HAP-1 (cell line): ENCODE measurements at regions not wholly inside any gene's neighbourhood (a gene's known extent, or its start where the extent isn't known, plus 50 kb on each side); places are given as distances from the start of the nearest gene placed in this dataset.

ENCODE experiments used
- DNase-seq, 2 experiments: peaks; one replicate each; pipeline ENCODE4 v3.0.0-alpha.2; 2016 to 2020; ENCODE audit warnings: low spot score in 2 of 2
- H3K27me3 ChIP-seq: fragments of 250-450 bp; sonication (Bioruptor Pico); 2 replicates; pipeline ENCODE4 v1.5.1; 2020; ENCODE audit warnings: low read depth, mild to moderate bottlenecking, moderate library complexity
- H3K36me3 ChIP-seq: fragments of 250-450 bp; sonication (Bioruptor Pico); replicated peaks from 2 replicates; pipeline ENCODE4 v1.5.1; 2020; ENCODE audit warnings: mild to moderate bottlenecking
- H3K4me1 ChIP-seq: fragments of 250-450 bp; sonication (Bioruptor Pico); 2 replicates; pipeline ENCODE4 v1.5.1; 2020; ENCODE audit warnings: mild to moderate bottlenecking
- H3K4me3 ChIP-seq: fragments of 250-450 bp; sonication (Bioruptor Pico); 2 replicates; pipeline ENCODE4 v1.5.1; 2020; ENCODE audit warnings: mild to moderate bottlenecking, moderate library complexity
- H3K9me3 ChIP-seq: fragments of 250-450 bp; sonication (Bioruptor Pico); 2 replicates; pipeline ENCODE4 v1.5.1; 2020; ENCODE audit warnings: mild to moderate bottlenecking, moderate library complexity
- in situ Hi-C: fragments of 300-500 bp; cut with MboI; formaldehyde crosslinking; loops from 3 replicates; pipeline ENCODE4 v1.14.3; 2020; ENCODE audit warnings: low sequenced_read_pairs, inconsistent platforms, mixed read lengths

GRCh38 chr3:174336784-174337183 lies 522.4 kb upstream of the NAALADL2 start:
- Histone ChIP-seq H3K36me3 (no peaks in the 10 kb centered on the region), H3K4me3 (no peak overlapping the region), H3K9me3 (no peaks in the 10 kb centered on the region), H3K4me1 (peaks cover 4% of the 10 kb centered on the region), H3K27me3 (no peaks in the 10 kb centered on the region)
- no peak for DNase-seq
- in situ Hi-C loops = no loop called here

GRCh38 chr3:174337227-174337626 lies 521.9 kb upstream of the NAALADL2 start:
- no peaks in the 10 kb centered on the region for H3K4me1 ChIP-seq
- no peaks in the 10 kb centered on the region for H3K9me3 ChIP-seq
- H3K4me3 ChIP-seq = no peak overlapping the region
- no peaks in the 10 kb centered on the region for H3K36me3 ChIP-seq
- in situ Hi-C loops = no loop called here
- DNase-seq = no peak
- H3K27me3 ChIP-seq = no peaks in the 10 kb centered on the region

GRCh38 chr3:174340624-174341587 lies 518.2 kb upstream of the NAALADL2 start:
- in situ Hi-C loops = no loop called here
- H3K36me3 ChIP-seq = no peaks in the 10 kb centered on the region
- no peaks in the 10 kb centered on the region for H3K4me1 ChIP-seq
- H3K27me3 ChIP-seq = no peaks in the 10 kb centered on the region
- H3K4me3 ChIP-seq = no peak overlapping the region
- DNase-seq = no peak
- no peaks in the 10 kb centered on the region for H3K9me3 ChIP-seq

GRCh38 chr3:174342171-174342570 lies 517.0 kb upstream of the NAALADL2 start:
- in situ Hi-C loops = no loop called here
- no peaks in the 10 kb centered on the region for H3K36me3 ChIP-seq
- H3K4me3 ChIP-seq = no peak overlapping the region
- DNase-seq = no peak
- no peaks in the 10 kb centered on the region for H3K9me3 ChIP-seq
- no peaks in the 10 kb centered on the region for H3K4me1 ChIP-seq
- H3K27me3 ChIP-seq = no peaks in the 10 kb centered on the region

- in situ Hi-C loops = no loop called here
- Histone ChIP-seq H3K4me1 (no peaks in the 10 kb centered on the region), H3K27me3 (no peaks in the 10 kb centered on the region), H3K9me3 (no peaks in the 10 kb centered on the region), H3K36me3 (no peaks in the 10 kb centered on the region), H3K4me3 (no peak overlapping the region)
- no peak for DNase-seq
Measured at GRCh38 chr3:174342941-174343501, 516.1 kb upstream of the NAALADL2 start.

- in situ Hi-C loops = no loop called here
- DNase-seq = no peak
- no peaks in the 10 kb centered on the region for H3K9me3 ChIP-seq
- no peaks in the 10 kb centered on the region for H3K27me3 ChIP-seq
- no peaks in the 10 kb centered on the region for H3K4me1 ChIP-seq
- no peak overlapping the region for H3K4me3 ChIP-seq
- no peaks in the 10 kb centered on the region for H3K36me3 ChIP-seq
Measured at GRCh38 chr3:174346141-174346540, 513.0 kb upstream of the NAALADL2 start.

GRCh38 chr3:174346571-174346970 lies 512.6 kb upstream of the NAALADL2 start:
- H3K4me1 ChIP-seq = no peaks in the 10 kb centered on the region
- in situ Hi-C loops = no loop called here
- H3K9me3 ChIP-seq = no peaks in the 10 kb centered on the region
- no peaks in the 10 kb centered on the region for H3K27me3 ChIP-seq
- no peak for DNase-seq
- no peak overlapping the region for H3K4me3 ChIP-seq
- no peaks in the 10 kb centered on the region for H3K36me3 ChIP-seq

GRCh38 chr3:174347474-174348138 lies 511.5 kb upstream of the NAALADL2 start:
- no peak for DNase-seq

GRCh38 chr3:174352227-174352626 lies 506.9 kb upstream of the NAALADL2 start:
- Histone ChIP-seq H3K27me3 (no peaks in the 10 kb centered on the region), H3K36me3 (no peaks in the 10 kb centered on the region), H3K4me1 (peaks cover 12% of the 10 kb centered on the region; the same call in 1 of the 2 replicates), H3K9me3 (no peaks in the 10 kb centered on the region), H3K4me3 (no peak overlapping the region)
- no peak for DNase-seq
- in situ Hi-C loops = no loop called here

More at GRCh38 chr3:174347474-174348138, 511.5 kb upstream of the NAALADL2 start:
- H3K9me3 ChIP-seq = no peaks in the 10 kb centered on the region
- H3K36me3 ChIP-seq = no peaks in the 10 kb centered on the region
- H3K4me3 ChIP-seq = no peak overlapping the region
- H3K27me3 ChIP-seq = no peaks in the 10 kb centered on the region
- in situ Hi-C loops = no loop called here
- H3K4me1 ChIP-seq = 0 out of 2 replicates have a peak, but pooled peaks cover 4% of the 10 kb centered on the region

- H3K27me3 ChIP-seq = no peaks in the 10 kb centered on the region
- no peaks in the 10 kb centered on the region for H3K36me3 ChIP-seq
- H3K4me1 ChIP-seq = peaks cover 12% of the 10 kb centered on the region; the same call in 1 of the 2 replicates
- in situ Hi-C loops = no loop called here
- no peak overlapping the region for H3K4me3 ChIP-seq
- no peaks in the 10 kb centered on the region for H3K9me3 ChIP-seq
- DNase-seq = peak; percentile 31 to 64
Measured at GRCh38 chr3:174355505-174355904, 503.6 kb upstream of the NAALADL2 start.

GRCh38 chr3:174356596-174356995 lies 502.5 kb upstream of the NAALADL2 start:
- Histone ChIP-seq H3K4me3 (no peak overlapping the region), H3K27me3 (no peaks in the 10 kb centered on the region), H3K9me3 (no peaks in the 10 kb centered on the region), H3K36me3 (no peaks in the 10 kb centered on the region), H3K4me1 (peaks cover 12% of the 10 kb centered on the region; the same call in 1 of the 2 replicates)
- in situ Hi-C loops = no loop called here
- peak in 1 of 2 experiments; percentile 44 for DNase-seq

GRCh38 chr3:174358252-174358651 lies 500.9 kb upstream of the NAALADL2 start:
- H3K4me3 ChIP-seq = no peak overlapping the region
- H3K4me1 ChIP-seq = peaks cover 5% of the 10 kb centered on the region; the same call in 1 of the 2 replicates
- in situ Hi-C loops = no loop called here
- H3K36me3 ChIP-seq = no peaks in the 10 kb centered on the region
- H3K27me3 ChIP-seq = no peaks in the 10 kb centered on the region
- DNase-seq = no peak
- no peaks in the 10 kb centered on the region for H3K9me3 ChIP-seq

- H3K27me3 ChIP-seq = no peaks in the 10 kb centered on the region
- H3K4me1 ChIP-seq = no peaks in the 10 kb centered on the region
- no peaks in the 10 kb centered on the region for H3K9me3 ChIP-seq
- DNase-seq = no peak
- in situ Hi-C loops = no loop called here
- H3K36me3 ChIP-seq = no peaks in the 10 kb centered on the region
- no peak overlapping the region for H3K4me3 ChIP-seq
Measured at GRCh38 chr3:174362556-174362955, 496.6 kb upstream of the NAALADL2 start.

- H3K27me3 ChIP-seq = no peaks in the 10 kb centered on the region
- DNase-seq = no peak
- no peak overlapping the region for H3K4me3 ChIP-seq
Measured at GRCh38 chr3:174363256-174363655, 495.9 kb upstream of the NAALADL2 start.

More at GRCh38 chr3:174363256-174363655, 495.9 kb upstream of the NAALADL2 start:
- Histone ChIP-seq H3K36me3 (no peaks in the 10 kb centered on the region), H3K9me3 (no peaks in the 10 kb centered on the region), H3K4me1 (no peaks in the 10 kb centered on the region)
- in situ Hi-C loops = no loop called here
